SHP77 treated with DMSO at 0.1 percent for 48 hours (cell line): ENCODE measurements at regions not wholly inside any gene's neighbourhood (a gene's known extent, or its start where the extent isn't known, plus 50 kb on each side); places are given as distances from the start of the nearest gene placed in this dataset.
"Not testable (repeated sequence)": the region's sequence is repeated elsewhere in the genome, so short reads cannot be mapped to it uniquely, and the experiment has no call there.

Experiments used
- DNase-seq: peaks from one replicate; lab custom pipeline; 2025; lab: John Stamatoyannopoulos, UW

- DNase-seq: no peak
Measured at GRCh38 chr11:23564370-23564769, 704.1 kb upstream of the CCDC179 start.

GRCh38 chr11:23569134-23569533 is 708.9 kb upstream of the CCDC179 start:
- no peak for DNase-seq

GRCh38 chr11:23569547-23569946 is 709.3 kb upstream of the CCDC179 start:
- DNase-seq: no peak

- DNase-seq: no peak
Measured at GRCh38 chr11:23570828-23571227, 710.6 kb upstream of the CCDC179 start.

- no peak for DNase-seq
Measured at GRCh38 chr11:23573429-23573828, 713.2 kb upstream of the CCDC179 start.

GRCh38 chr11:23574149-23574548 is 713.9 kb upstream of the CCDC179 start:
- DNase-seq: no peak

- DNase-seq: no peak
Measured at GRCh38 chr11:23577296-23577695, 717.0 kb upstream of the CCDC179 start.

GRCh38 chr11:23585416-23586104 is 725.3 kb upstream of the CCDC179 start:
- DNase-seq: no peak

- DNase-seq: no peak
Measured at GRCh38 chr11:23586173-23586572, 725.9 kb upstream of the CCDC179 start.

GRCh38 chr11:23590596-23591308 is 730.5 kb upstream of the CCDC179 start:
- no peak for DNase-seq

GRCh38 chr11:23594755-23595154 is 734.5 kb upstream of the CCDC179 start:
- DNase-seq: no peak

GRCh38 chr11:23604966-23605365 is 744.7 kb upstream of the CCDC179 start:
- no peak for DNase-seq

GRCh38 chr11:23606191-23606590 is 745.9 kb upstream of the CCDC179 start:
- DNase-seq: no peak

GRCh38 chr11:23611726-23612125 is 751.5 kb upstream of the CCDC179 start:
- DNase-seq: no peak

- DNase-seq: no peak
Measured at GRCh38 chr11:23620617-23621016, 760.3 kb upstream of the CCDC179 start.

- no peak for DNase-seq
Measured at GRCh38 chr11:23632293-23632692, 772.0 kb upstream of the CCDC179 start.

- no peak for DNase-seq
Measured at GRCh38 chr11:23644443-23644842, 784.2 kb upstream of the CCDC179 start.

GRCh38 chr11:23652336-23652735 is 792.1 kb upstream of the CCDC179 start:
- DNase-seq: not testable (repeated sequence)

- no peak for DNase-seq
Measured at GRCh38 chr11:23653071-23653675, 792.9 kb upstream of the CCDC179 start.

GRCh38 chr11:23668324-23668723 is 808.0 kb upstream of the CCDC179 start:
- no peak for DNase-seq

- no peak for DNase-seq
Measured at GRCh38 chr11:23673366-23673765, 813.1 kb upstream of the CCDC179 start.

- DNase-seq: no peak
Measured at GRCh38 chr11:23674866-23675265, 814.6 kb upstream of the CCDC179 start.

- no peak for DNase-seq
Measured at GRCh38 chr11:23679041-23679440, 817.8 kb upstream of the LUZP2 start.
